ENCODE measurements at regions not wholly inside any gene's neighbourhood (a gene's known extent, or its start where the extent isn't known, plus 50 kb on each side); places are given as distances from the start of the nearest gene placed in this dataset.

DNA sequence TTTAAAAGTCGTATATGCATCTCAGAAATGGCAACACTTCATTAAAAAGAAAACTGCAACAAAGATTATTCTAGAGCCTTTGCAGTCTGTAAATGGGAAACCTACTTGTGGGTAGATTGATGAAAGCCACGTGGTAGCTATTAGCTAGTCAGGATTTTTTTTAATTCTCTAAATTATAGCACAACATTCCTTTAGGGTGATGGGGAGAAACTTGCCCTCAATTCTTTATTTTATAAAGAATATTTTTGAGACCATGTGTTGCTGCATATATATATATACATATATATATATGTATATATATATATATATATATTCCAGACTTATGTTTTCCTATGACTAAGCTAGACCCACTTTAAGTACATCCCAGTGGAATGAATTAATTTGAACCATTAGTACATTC is 118.0 kb downstream of the PPP1R3A start:
- no peak for DNase-seq (ENCODE audit: low spot score)
- POLR2A ChIA-PET, result interaction anchor here (0.6 kb wide), 1 partner anchor 1634 kb away, joined by 4 read pairs; no protein-coding TSS in a partner anchor

DNA sequence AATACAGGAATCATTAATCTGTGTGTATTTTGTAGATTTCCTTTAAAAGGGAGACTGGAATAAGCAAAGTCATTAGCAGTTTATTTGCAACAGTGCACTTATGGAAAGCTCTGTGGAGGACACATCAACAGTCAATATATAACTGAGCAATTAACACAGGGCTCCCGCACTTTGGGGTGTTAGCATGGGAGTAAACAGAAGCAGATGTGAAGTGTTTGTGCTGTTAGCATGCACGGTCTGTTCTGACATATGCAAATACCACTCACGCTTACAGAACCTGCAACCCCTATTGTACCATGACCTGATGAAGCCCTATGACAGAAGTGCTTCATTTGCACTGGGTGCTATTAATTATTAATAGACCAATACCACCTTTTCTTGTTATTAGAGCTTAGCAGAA is 118.9 kb downstream of the PPP1R3A start:
- ChIA-PET CTCF (ENCODE audit: unreplicated experiment) (no interaction called here), POLR2A (no interaction called here)
- H3K36me3 ChIP-seq (ENCODE audit: insufficient read depth, low read length), result no peaks in the 10 kb centered on the region
- intact Hi-C loops (cut with micrococcal nuclease; ENCODE audit: unreplicated experiment), result no loop called here
- TF ChIP-seq, protein P1, sequence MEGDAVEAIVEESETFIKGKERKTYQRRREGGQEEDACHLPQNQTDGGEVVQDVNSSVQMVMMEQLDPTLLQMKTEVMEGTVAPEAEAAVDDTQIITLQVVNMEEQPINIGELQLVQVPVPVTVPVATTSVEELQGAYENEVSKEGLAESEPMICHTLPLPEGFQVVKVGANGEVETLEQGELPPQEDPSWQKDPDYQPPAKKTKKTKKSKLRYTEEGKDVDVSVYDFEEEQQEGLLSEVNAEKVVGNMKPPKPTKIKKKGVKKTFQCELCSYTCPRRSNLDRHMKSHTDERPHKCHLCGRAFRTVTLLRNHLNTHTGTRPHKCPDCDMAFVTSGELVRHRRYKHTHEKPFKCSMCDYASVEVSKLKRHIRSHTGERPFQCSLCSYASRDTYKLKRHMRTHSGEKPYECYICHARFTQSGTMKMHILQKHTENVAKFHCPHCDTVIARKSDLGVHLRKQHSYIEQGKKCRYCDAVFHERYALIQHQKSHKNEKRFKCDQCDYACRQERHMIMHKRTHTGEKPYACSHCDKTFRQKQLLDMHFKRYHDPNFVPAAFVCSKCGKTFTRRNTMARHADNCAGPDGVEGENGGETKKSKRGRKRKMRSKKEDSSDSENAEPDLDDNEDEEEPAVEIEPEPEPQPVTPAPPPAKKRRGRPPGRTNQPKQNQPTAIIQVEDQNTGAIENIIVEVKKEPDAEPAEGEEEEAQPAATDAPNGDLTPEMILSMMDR (conservative IDR thresholded peaks at IDR 0.05; ENCODE audit: low read length), result no peak
- TF ChIP-seq EZH2phosphoT487 (IDR thresholded peaks at IDR 0.05; ENCODE audit: borderline replicate concordance, low read depth, low read length), result no peak
- H3K27ac ChIP-seq (ENCODE audit: low read depth, low read length, poor library complexity, severe bottlenecking), result no peak overlapping the region
- no peaks in the 10 kb centered on the region for H3K4me1 ChIP-seq (ENCODE audit: insufficient read depth, low read length, poor library complexity, severe bottlenecking)
- no peak overlapping the region for H3K4me2 ChIP-seq (ENCODE audit: low read length)
- no peak overlapping the region for H2AFZ ChIP-seq (ENCODE audit: low read length)
- no peaks in the 10 kb centered on the region for H3K9me3 ChIP-seq (ENCODE audit: low read length)
- DNase-seq (ENCODE audit: low spot score), result no peak
- H3K4me3 ChIP-seq (ENCODE audit: low read depth, low read length, poor library complexity, severe bottlenecking), result no peak overlapping the region
- H4K20me1 ChIP-seq (ENCODE audit: insufficient read depth, low read length), result no peaks in the 10 kb centered on the region
- no peaks in the 10 kb centered on the region for H3K9me2 ChIP-seq (ENCODE audit: insufficient read depth, low read length)
- H3K79me2 ChIP-seq (ENCODE audit: insufficient read depth, low read depth, low read length), result no peaks in the 10 kb centered on the region
- no TSS peak for BruUV-seq (replicated peaks)

More for the DNA sequence above, 118.0 kb downstream of the PPP1R3A start:
- Histone ChIP-seq H3K36me3 (ENCODE audit: insufficient read depth, low read length) (no peaks in the 10 kb centered on the region), H3K4me2 (ENCODE audit: low read length) (no peak overlapping the region), H4K20me1 (ENCODE audit: insufficient read depth, low read length) (no peaks in the 10 kb centered on the region), H3K79me2 (ENCODE audit: insufficient read depth, low read depth, low read length) (no peaks in the 10 kb centered on the region), H3K9me2 (ENCODE audit: insufficient read depth, low read length) (no peaks in the 10 kb centered on the region), H3K4me3 (ENCODE audit: low read depth, low read length, poor library complexity, severe bottlenecking) (no peak overlapping the region), H3K9me3 (ENCODE audit: low read length) (no peaks in the 10 kb centered on the region), H2AFZ (ENCODE audit: low read length) (no peak overlapping the region), H3K27ac (ENCODE audit: low read depth, low read length, poor library complexity, severe bottlenecking) (no peak overlapping the region), H3K4me1 (ENCODE audit: insufficient read depth, low read length, poor library complexity, severe bottlenecking) (no peaks in the 10 kb centered on the region)
- BruUV-seq (replicated peaks), result no TSS peak
- no peak for TF ChIP-seq EZH2phosphoT487 (IDR thresholded peaks at IDR 0.05; ENCODE audit: borderline replicate concordance, low read depth, low read length)
- TF ChIP-seq, protein P1 (conservative IDR thresholded peaks at IDR 0.05; ENCODE audit: low read length), result no peak
- intact Hi-C loops (cut with micrococcal nuclease; ENCODE audit: unreplicated experiment), result no loop called here
- CTCF ChIA-PET (ENCODE audit: unreplicated experiment), result no interaction called here

DNA sequence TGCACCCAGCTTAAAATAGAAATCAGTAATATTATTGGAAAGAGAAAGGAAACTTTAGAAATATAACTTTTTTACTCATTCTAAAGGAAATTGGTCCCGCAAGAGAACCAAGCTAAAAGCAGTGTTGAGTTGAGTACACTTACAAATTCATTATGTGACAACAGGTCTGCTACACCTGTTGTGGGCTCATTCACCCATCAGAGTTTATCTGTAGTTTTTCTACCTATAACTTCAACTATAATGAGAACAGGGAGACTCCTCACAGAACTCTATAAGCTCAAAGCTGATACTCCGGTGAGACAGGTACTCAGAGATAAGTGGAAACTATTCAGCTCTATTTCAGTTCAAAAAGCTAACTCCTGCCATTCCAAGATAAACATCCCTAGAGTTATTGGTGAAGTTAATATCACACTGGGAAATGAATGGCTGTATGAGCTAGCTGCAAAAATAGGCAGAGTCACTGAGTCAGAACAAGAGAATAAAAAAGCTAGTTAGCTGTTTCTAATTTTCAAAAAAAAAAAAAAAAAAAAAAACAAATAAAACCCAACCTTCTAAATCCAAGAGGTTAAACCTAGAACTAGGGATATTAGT is 121.3 kb downstream of the PPP1R3A start:
- DNase-seq (ENCODE audit: low spot score), result no peak
- Histone ChIP-seq H3K36me3 (ENCODE audit: insufficient read depth, low read length) (no peaks in the 10 kb centered on the region), H3K79me2 (ENCODE audit: insufficient read depth, low read depth, low read length) (no peaks in the 10 kb centered on the region), H3K4me3 (ENCODE audit: low read depth, low read length, poor library complexity, severe bottlenecking) (no peak overlapping the region), H3K4me2 (ENCODE audit: low read length) (no peak overlapping the region), H3K27ac (ENCODE audit: low read depth, low read length, poor library complexity, severe bottlenecking) (no peak overlapping the region), H2AFZ (ENCODE audit: low read length) (no peak overlapping the region), H3K9me3 (ENCODE audit: low read length) (no peaks in the 10 kb centered on the region), H4K20me1 (ENCODE audit: insufficient read depth, low read length) (no peaks in the 10 kb centered on the region), H3K4me1 (ENCODE audit: insufficient read depth, low read length, poor library complexity, severe bottlenecking) (no peaks in the 10 kb centered on the region), H3K9me2 (ENCODE audit: insufficient read depth, low read length) (no peaks in the 10 kb centered on the region)
- intact Hi-C loops (cut with micrococcal nuclease; ENCODE audit: unreplicated experiment), result no loop called here
- POLR2A ChIA-PET, result interaction anchor here (0.6 kb wide), 3 partner anchors 27 to 554 kb away, joined by 3 to 4 read pairs (median 3); no protein-coding TSS in a partner anchor
- no peak for TF ChIP-seq EZH2phosphoT487 (IDR thresholded peaks at IDR 0.05; ENCODE audit: borderline replicate concordance, low read depth, low read length)
- TF ChIP-seq, protein P1 (conservative IDR thresholded peaks at IDR 0.05; ENCODE audit: low read length), result no peak
- CTCF ChIA-PET (ENCODE audit: unreplicated experiment), result no interaction called here
- no TSS peak for BruUV-seq (replicated peaks)

Measured in OCI-LY7 (cell line).